Smooth muscle cell (in vitro differentiated cells): ENCODE measurements at regions not wholly inside any gene's neighbourhood (a gene's known extent, or its start where the extent isn't known, plus 50 kb on each side); places are given as distances from the start of the nearest gene placed in this dataset.

Source experiments
- DNase-seq: peaks from one replicate; lab custom pipeline; 2025; ENCODE audit not compliant: unreplicated experiment; lab: John Stamatoyannopoulos, UW
- H2AFZ ChIP-seq: fragments of 200-600 bp; sonication (generic); 2 replicates; pipeline ENCODE4 v1.6.0; 2016; ENCODE audit warnings: antibody characterized with exemption, low read depth, mild to moderate bottlenecking
- H3F3A ChIP-seq: fragments of 200-600 bp; sonication (generic); 2 replicates; pipeline ENCODE4 v1.6.0; 2017; ENCODE audit warnings: antibody characterized with exemption, low read depth
- H3K27ac ChIP-seq: fragments of 200-600 bp; sonication (generic); 2 replicates; pipeline ENCODE4 v1.5.1; 2016; ENCODE audit warnings: low read depth, mild to moderate bottlenecking
- H3K27me3 ChIP-seq: fragments of 200-600 bp; sonication (generic); 2 replicates; pipeline ENCODE4 v1.6.1; 2016; ENCODE audit warnings: low read depth, mild to moderate bottlenecking
- H3K36me3 ChIP-seq: fragments of 200-600 bp; sonication (generic); 2 replicates; pipeline ENCODE4 v1.5.1; 2016; ENCODE audit warnings: low read depth
- H3K4me1 ChIP-seq: fragments of 200-600 bp; sonication (generic); 2 replicates; pipeline ENCODE4 v1.5.1; 2016; ENCODE audit warnings: low read depth
- H3K4me2 ChIP-seq: fragments of 200-600 bp; sonication (generic); 2 replicates; pipeline ENCODE4 v1.6.0; 2016; ENCODE audit warnings: mild to moderate bottlenecking
- H3K4me3 ChIP-seq: fragments of 200-600 bp; sonication (generic); 2 replicates; pipeline ENCODE4 v1.5.1; 2016; ENCODE audit warnings: mild to moderate bottlenecking
- H3K79me2 ChIP-seq: fragments of 200-600 bp; sonication (generic); 2 replicates; pipeline ENCODE4 v1.6.0; 2016; ENCODE audit warnings: low read depth, mild to moderate bottlenecking
- H3K9ac ChIP-seq: fragments of 200-600 bp; sonication (generic); 2 replicates; pipeline ENCODE4 v1.6.0; 2016; ENCODE audit warnings: low read depth
- H3K9me3 ChIP-seq: fragments of 200-600 bp; sonication (generic); replicated peaks from 2 replicates; pipeline ENCODE4 v1.5.1; 2016; ENCODE audit warnings: low read depth
- H4K20me1 ChIP-seq: fragments of 200-600 bp; sonication (generic); 2 replicates; pipeline ENCODE4 v1.6.0; 2016; ENCODE audit warnings: low read depth
- CTCF ChIP-seq: fragments of 200-600 bp; sonication (generic); IDR thresholded peaks from 2 replicates; pipeline ENCODE4 v1.5.1; 2017; ENCODE audit warnings: borderline replicate concordance, mild to moderate bottlenecking, antibody characterized with exemption; ENCODE audit not compliant: insufficient read depth, poor library complexity, severe bottlenecking
- WGBS: methylation state at CpG from one replicate; pipeline ENCODE4 v1.1.7; 2016; ENCODE audit warnings: low lambda C conversion rate; 5-methylcytosine and 5-hydroxymethylcytosine counted together

GRCh38 chr5:39880985-39881384 is 456.2 kb upstream of the DAB2 start:
- H3K4me3 ChIP-seq: no peak overlapping the region
- H3K79me2 ChIP-seq: no peaks in the 10 kb centered on the region
- TF ChIP-seq CTCF: no peak
- H4K20me1 ChIP-seq: no peaks in the 10 kb centered on the region
- no peak overlapping the region for H3K9ac ChIP-seq
- no peak overlapping the region for H3K4me2 ChIP-seq
- no peak for DNase-seq
- H3K36me3 ChIP-seq: no peaks in the 10 kb centered on the region
- H3K27ac ChIP-seq: no peak overlapping the region
- H3K27me3 ChIP-seq: no peaks in the 10 kb centered on the region
- no peak overlapping the region for H2AFZ ChIP-seq
- no peaks in the 10 kb centered on the region for H3K9me3 ChIP-seq
- no peaks in the 10 kb centered on the region for H3K4me1 ChIP-seq
- no peaks in the 10 kb centered on the region for H3F3A ChIP-seq

GRCh38 chr5:39877479-39877878 is 452.7 kb upstream of the DAB2 start:
- no peaks in the 10 kb centered on the region for H4K20me1 ChIP-seq
- no peak overlapping the region for H3K4me2 ChIP-seq
- H3K9me3 ChIP-seq: no peaks in the 10 kb centered on the region
- no peaks in the 10 kb centered on the region for H3K4me1 ChIP-seq
- H3K36me3 ChIP-seq: no peaks in the 10 kb centered on the region
- H3K27ac ChIP-seq: no peak overlapping the region
- no peak for TF ChIP-seq CTCF
- H3K27me3 ChIP-seq: no peaks in the 10 kb centered on the region
- no peaks in the 10 kb centered on the region for H3K79me2 ChIP-seq
- no peak overlapping the region for H2AFZ ChIP-seq
- 97% methylated on average over 3 of the region's 3 CpGs for WGBS
- DNase-seq: no peak
- H3K4me3 ChIP-seq: no peak overlapping the region
- H3K9ac ChIP-seq: no peak overlapping the region
- H3F3A ChIP-seq: no peaks in the 10 kb centered on the region

- Histone ChIP-seq H3K4me3 (no peak overlapping the region), H2AFZ (no peak overlapping the region), H3K79me2 (no peaks in the 10 kb centered on the region), H3F3A (no peaks in the 10 kb centered on the region), H3K4me2 (no peak overlapping the region), H3K27ac (no peak overlapping the region), H3K36me3 (no peaks in the 10 kb centered on the region), H3K4me1 (no peaks in the 10 kb centered on the region), H4K20me1 (no peaks in the 10 kb centered on the region), H3K9ac (no peak overlapping the region), H3K9me3 (no peaks in the 10 kb centered on the region), H3K27me3 (no peaks in the 10 kb centered on the region)
- DNase-seq: no peak
- WGBS: 83% methylated on average over 1 of the region's 1 CpG
- no peak for TF ChIP-seq CTCF
These were observed 451.4 kb upstream of the DAB2 start for GRCh38 chr5:39876146-39876545.

- no peak overlapping the region for H2AFZ ChIP-seq
- H4K20me1 ChIP-seq: no peaks in the 10 kb centered on the region
- peaks cover 5% of the 10 kb centered on the region for H3K9me3 ChIP-seq
- no peak for TF ChIP-seq CTCF
- H3K36me3 ChIP-seq: no peaks in the 10 kb centered on the region
- no peak overlapping the region for H3K9ac ChIP-seq
- H3K4me3 ChIP-seq: no peak overlapping the region
- H3F3A ChIP-seq: no peaks in the 10 kb centered on the region
- H3K79me2 ChIP-seq: no peaks in the 10 kb centered on the region
- H3K4me2 ChIP-seq: no peak overlapping the region
- no peaks in the 10 kb centered on the region for H3K4me1 ChIP-seq
- no peaks in the 10 kb centered on the region for H3K27me3 ChIP-seq
- H3K27ac ChIP-seq: no peak overlapping the region
- no peak for DNase-seq
These were observed 445.4 kb upstream of the DAB2 start for GRCh38 chr5:39870137-39870536.
